Activated CD8-positive, alpha-beta memory T cell treated with anti-CD3 and anti-CD28 coated beads, Interleukin-2, amount 50 U/mL, for 4 hours (primary cell): ENCODE measurements at regions not wholly inside any gene's neighbourhood (a gene's known extent, or its start where the extent isn't known, plus 50 kb on each side); places are given as distances from the start of the nearest gene placed in this dataset.

ENCODE experiments used
- DNase-seq: peaks from one replicate; pipeline ENCODE4 v3.0.0-alpha.2; 2020

- DNase-seq: no peak
Observed at GRCh38 chr18:45119876-45120275, 439.2 kb downstream of the SETBP1 start.

- no peak for DNase-seq
Observed at GRCh38 chr18:45121146-45121545, 440.5 kb downstream of the SETBP1 start.

GRCh38 chr18:45122506-45122905, 441.8 kb downstream of the SETBP1 start:
- DNase-seq: no peak

GRCh38 chr18:45127405-45127804, 446.7 kb downstream of the SETBP1 start:
- DNase-seq: no peak

GRCh38 chr18:45133276-45133675, 452.6 kb downstream of the SETBP1 start:
- no peak for DNase-seq

- DNase-seq: no peak
Observed at GRCh38 chr18:45136381-45137086, 455.8 kb downstream of the SETBP1 start.

- no peak for DNase-seq
Observed at GRCh38 chr18:45137087-45137419, 456.4 kb downstream of the SETBP1 start.

- DNase-seq: no peak
Observed at GRCh38 chr18:45139478-45139877, 458.8 kb downstream of the SETBP1 start.

- no peak for DNase-seq
Observed at GRCh38 chr18:45142868-45143267, 462.2 kb downstream of the SETBP1 start.

- DNase-seq: no peak
Observed at GRCh38 chr18:45149712-45150111, 465.6 kb upstream of the SLC14A2 start.

- DNase-seq: no peak
Observed at GRCh38 chr18:45151645-45152044, 463.6 kb upstream of the SLC14A2 start.

GRCh38 chr18:45155526-45155925, 459.8 kb upstream of the SLC14A2 start:
- no peak for DNase-seq

- no peak for DNase-seq
Observed at GRCh38 chr18:45156946-45157345, 458.3 kb upstream of the SLC14A2 start.

- DNase-seq: no peak
Observed at GRCh38 chr18:45157576-45157975, 457.7 kb upstream of the SLC14A2 start.

GRCh38 chr18:45161850-45162249, 453.4 kb upstream of the SLC14A2 start:
- no peak for DNase-seq

GRCh38 chr18:45163871-45164270, 451.4 kb upstream of the SLC14A2 start:
- DNase-seq: no peak

GRCh38 chr18:45164551-45164950, 450.7 kb upstream of the SLC14A2 start:
- DNase-seq: no peak

- no peak for DNase-seq
Observed at GRCh38 chr18:45165176-45165713, 450.0 kb upstream of the SLC14A2 start.

GRCh38 chr18:45165871-45166270, 449.4 kb upstream of the SLC14A2 start:
- no peak for DNase-seq

- DNase-seq: no peak
Observed at GRCh38 chr18:45166341-45166835, 448.9 kb upstream of the SLC14A2 start.

- DNase-seq: no peak
Observed at GRCh38 chr18:45166836-45167551, 448.3 kb upstream of the SLC14A2 start.

GRCh38 chr18:45167631-45168280, 447.5 kb upstream of the SLC14A2 start:
- no peak for DNase-seq

- DNase-seq: no peak
Observed at GRCh38 chr18:45168866-45169600, 446.2 kb upstream of the SLC14A2 start.
